ENCODE measurements at regions not wholly inside any gene's neighbourhood (a gene's known extent, or its start where the extent isn't known, plus 50 kb on each side); places are given as distances from the start of the nearest gene placed in this dataset.

- Histone ChIP-seq H4K20me1 (ENCODE audit: insufficient read depth) (no peaks in the 10 kb centered on the region), H3K36me3 (ENCODE audit: low read depth) (no peaks in the 10 kb centered on the region), H3K27ac (no peak overlapping the region), H3K4me3 (no peak overlapping the region), H3K9me2 (ENCODE audit: insufficient read depth) (no peaks in the 10 kb centered on the region), H3F3A (ENCODE audit: insufficient read depth, low read depth) (no peaks in the 10 kb centered on the region), H3K79me2 (ENCODE audit: low read depth) (no peaks in the 10 kb centered on the region), H3K9me3 (ENCODE audit: insufficient read depth, low read depth) (no peaks in the 10 kb centered on the region), H3K4me1 (replicated peaks; ENCODE audit: insufficient read depth) (no peaks in the 10 kb centered on the region), H2AFZ (no peak overlapping the region), H3K4me2 (no peak overlapping the region), H3K27me3 (ENCODE audit: insufficient read depth, low read depth) (no peaks in the 10 kb centered on the region)
- CTCF ChIA-PET: interaction anchor here (0.6 kb wide), 1 partner anchor 99 kb away, joined by 3 read pairs; no protein-coding TSS in a partner anchor
- intact Hi-C loops (cut with micrococcal nuclease; ENCODE audit: unreplicated experiment): no loop called here
- no TSS peak for BruUV-seq (replicated peaks)
- TF ChIP-seq, protein P1, sequence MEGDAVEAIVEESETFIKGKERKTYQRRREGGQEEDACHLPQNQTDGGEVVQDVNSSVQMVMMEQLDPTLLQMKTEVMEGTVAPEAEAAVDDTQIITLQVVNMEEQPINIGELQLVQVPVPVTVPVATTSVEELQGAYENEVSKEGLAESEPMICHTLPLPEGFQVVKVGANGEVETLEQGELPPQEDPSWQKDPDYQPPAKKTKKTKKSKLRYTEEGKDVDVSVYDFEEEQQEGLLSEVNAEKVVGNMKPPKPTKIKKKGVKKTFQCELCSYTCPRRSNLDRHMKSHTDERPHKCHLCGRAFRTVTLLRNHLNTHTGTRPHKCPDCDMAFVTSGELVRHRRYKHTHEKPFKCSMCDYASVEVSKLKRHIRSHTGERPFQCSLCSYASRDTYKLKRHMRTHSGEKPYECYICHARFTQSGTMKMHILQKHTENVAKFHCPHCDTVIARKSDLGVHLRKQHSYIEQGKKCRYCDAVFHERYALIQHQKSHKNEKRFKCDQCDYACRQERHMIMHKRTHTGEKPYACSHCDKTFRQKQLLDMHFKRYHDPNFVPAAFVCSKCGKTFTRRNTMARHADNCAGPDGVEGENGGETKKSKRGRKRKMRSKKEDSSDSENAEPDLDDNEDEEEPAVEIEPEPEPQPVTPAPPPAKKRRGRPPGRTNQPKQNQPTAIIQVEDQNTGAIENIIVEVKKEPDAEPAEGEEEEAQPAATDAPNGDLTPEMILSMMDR (conservative IDR thresholded peaks at IDR 0.05): no peak
- POLR2A ChIA-PET (ENCODE audit: unreplicated experiment): no interaction called here
- no peak for DNase-seq
These were observed 176.3 kb downstream of the RASSF9 start for GRCh38 chr12:85659754-85660530.

DNA sequence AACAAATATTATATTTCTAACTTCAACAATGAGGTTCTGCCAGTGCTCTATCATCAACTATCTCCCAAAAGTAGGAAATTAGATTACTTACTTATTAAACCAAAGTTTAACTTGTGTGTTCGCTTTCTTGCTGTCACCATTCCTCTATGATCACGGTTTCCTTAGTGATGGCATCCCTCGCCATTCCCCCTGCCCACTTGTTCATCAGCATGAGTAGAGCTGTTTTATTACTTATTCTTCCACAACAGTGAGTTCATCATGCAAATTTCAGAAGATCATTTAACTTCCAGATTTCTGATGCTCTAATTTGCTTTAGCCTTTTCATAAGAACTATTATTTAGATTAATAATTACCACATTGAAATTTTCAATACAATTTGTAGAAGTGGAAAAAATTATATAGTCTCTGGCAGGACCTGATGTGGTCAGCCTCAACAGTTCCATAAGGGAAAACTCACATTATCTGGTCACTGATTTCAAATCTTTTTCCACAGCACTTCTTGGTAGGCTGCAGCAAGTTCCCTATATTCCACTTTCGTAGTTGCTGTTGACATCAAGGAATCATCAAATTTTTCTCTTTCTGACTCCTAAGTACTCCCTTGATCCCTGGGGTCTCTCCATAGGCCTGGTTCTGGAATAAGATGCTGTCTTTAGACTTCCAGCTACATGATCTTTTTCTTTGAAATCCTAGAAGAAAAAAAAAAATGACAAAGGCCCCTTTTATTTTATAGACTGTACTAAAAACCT lies 174.6 kb downstream of the RASSF9 start:
- Histone ChIP-seq H3K4me2 (no peak overlapping the region), H3K36me3 (ENCODE audit: low read depth) (no peaks in the 10 kb centered on the region), H3K9me3 (ENCODE audit: insufficient read depth, low read depth) (no peaks in the 10 kb centered on the region), H3K4me1 (replicated peaks; ENCODE audit: insufficient read depth) (no peaks in the 10 kb centered on the region), H3K4me3 (no peak overlapping the region), H3K79me2 (ENCODE audit: low read depth) (no peaks in the 10 kb centered on the region), H3K27me3 (ENCODE audit: insufficient read depth, low read depth) (no peaks in the 10 kb centered on the region), H3F3A (ENCODE audit: insufficient read depth, low read depth) (no peaks in the 10 kb centered on the region), H3K9me2 (ENCODE audit: insufficient read depth) (no peaks in the 10 kb centered on the region), H2AFZ (no peak overlapping the region), H3K27ac (no peak overlapping the region), H4K20me1 (ENCODE audit: insufficient read depth) (no peaks in the 10 kb centered on the region)
- CTCF ChIA-PET: no interaction called here
- BruUV-seq (replicated peaks): no TSS peak
- DNase-seq: no peak
- intact Hi-C loops (cut with micrococcal nuclease; ENCODE audit: unreplicated experiment): no loop called here
- TF ChIP-seq, protein P1 (conservative IDR thresholded peaks at IDR 0.05): no peak
- no peak for TF ChIP-seq EZH2 (IDR thresholded peaks at IDR 0.05; ENCODE audit: low read depth)
- POLR2A ChIA-PET (ENCODE audit: unreplicated experiment): no interaction called here

GRCh38 chr12:85662207-85662602 lies 174.0 kb downstream of the RASSF9 start:
- ChIA-PET POLR2A (ENCODE audit: unreplicated experiment) (no interaction called here), CTCF (no interaction called here)
- TF ChIP-seq, protein P1 (conservative IDR thresholded peaks at IDR 0.05): no peak
- no peak for TF ChIP-seq EZH2 (IDR thresholded peaks at IDR 0.05; ENCODE audit: low read depth)
- Histone ChIP-seq H3F3A (ENCODE audit: insufficient read depth, low read depth) (no peaks in the 10 kb centered on the region), H3K27ac (no peak overlapping the region), H3K4me1 (replicated peaks; ENCODE audit: insufficient read depth) (no peaks in the 10 kb centered on the region), H2AFZ (no peak overlapping the region), H3K79me2 (ENCODE audit: low read depth) (no peaks in the 10 kb centered on the region), H3K9me3 (ENCODE audit: insufficient read depth, low read depth) (no peaks in the 10 kb centered on the region), H4K20me1 (ENCODE audit: insufficient read depth) (no peaks in the 10 kb centered on the region), H3K27me3 (ENCODE audit: insufficient read depth, low read depth) (no peaks in the 10 kb centered on the region), H3K4me3 (no peak overlapping the region), H3K4me2 (no peak overlapping the region), H3K36me3 (ENCODE audit: low read depth) (no peaks in the 10 kb centered on the region), H3K9me2 (ENCODE audit: insufficient read depth) (no peaks in the 10 kb centered on the region)
- intact Hi-C loops (cut with micrococcal nuclease; ENCODE audit: unreplicated experiment): no loop called here
- no peak for DNase-seq
- BruUV-seq (replicated peaks): no TSS peak

Data from PC-9 (cell line).